ENCODE measurements at regions not wholly inside any gene's neighbourhood (a gene's known extent, or its start where the extent isn't known, plus 50 kb on each side); places are given as distances from the start of the nearest gene placed in this dataset.

- TF ChIP-seq, protein P1, sequence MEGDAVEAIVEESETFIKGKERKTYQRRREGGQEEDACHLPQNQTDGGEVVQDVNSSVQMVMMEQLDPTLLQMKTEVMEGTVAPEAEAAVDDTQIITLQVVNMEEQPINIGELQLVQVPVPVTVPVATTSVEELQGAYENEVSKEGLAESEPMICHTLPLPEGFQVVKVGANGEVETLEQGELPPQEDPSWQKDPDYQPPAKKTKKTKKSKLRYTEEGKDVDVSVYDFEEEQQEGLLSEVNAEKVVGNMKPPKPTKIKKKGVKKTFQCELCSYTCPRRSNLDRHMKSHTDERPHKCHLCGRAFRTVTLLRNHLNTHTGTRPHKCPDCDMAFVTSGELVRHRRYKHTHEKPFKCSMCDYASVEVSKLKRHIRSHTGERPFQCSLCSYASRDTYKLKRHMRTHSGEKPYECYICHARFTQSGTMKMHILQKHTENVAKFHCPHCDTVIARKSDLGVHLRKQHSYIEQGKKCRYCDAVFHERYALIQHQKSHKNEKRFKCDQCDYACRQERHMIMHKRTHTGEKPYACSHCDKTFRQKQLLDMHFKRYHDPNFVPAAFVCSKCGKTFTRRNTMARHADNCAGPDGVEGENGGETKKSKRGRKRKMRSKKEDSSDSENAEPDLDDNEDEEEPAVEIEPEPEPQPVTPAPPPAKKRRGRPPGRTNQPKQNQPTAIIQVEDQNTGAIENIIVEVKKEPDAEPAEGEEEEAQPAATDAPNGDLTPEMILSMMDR (conservative IDR thresholded peaks at IDR 0.05) = no peak
- Histone ChIP-seq H3K4me3 (ENCODE audit: low read length) (no peak overlapping the region), H3K9me3 (ENCODE audit: control insufficient read depth, low read length) (peaks cover 8% of the 10 kb centered on the region), H3K36me3 (ENCODE audit: control insufficient read depth, insufficient read depth, low read length) (no peaks in the 10 kb centered on the region), H3K27ac (ENCODE audit: low read depth, low read length) (no peak overlapping the region), H3K9ac (ENCODE audit: extremely low read depth, low read length, poor library complexity, severe bottlenecking) (no peak overlapping the region), H3K27me3 (ENCODE audit: control insufficient read depth, insufficient read depth, low read length, poor library complexity, severe bottlenecking) (no peaks in the 10 kb centered on the region), H3K4me1 (ENCODE audit: control insufficient read depth, insufficient read depth, low read length) (no peaks in the 10 kb centered on the region)
- WGBS, 2 experiments (ENCODE audit: insufficient coverage in 1 of 2, insufficient read length in 1 of 2) = 89% methylated on average over 1 of the region's 1 CpG; no CpG with 5 or more reads in 1 of the 2 experiments
- DNase-seq = no peak
- H3K36me3 Mint-ChIP-seq (ENCODE audit: low read depth) = no peaks in the 10 kb centered on the region
- no peak overlapping the region for H3K4me3 Mint-ChIP-seq
- H3K9me3 Mint-ChIP-seq = peaks cover 4% of the 10 kb centered on the region
- H3K27ac Mint-ChIP-seq = no peak overlapping the region
- H3K27me3 Mint-ChIP-seq (ENCODE audit: insufficient read depth) = no peaks in the 10 kb centered on the region
- peaks cover 19% of the 10 kb centered on the region for H3K4me1 Mint-ChIP-seq
Measured at GRCh38 chr12:82090165-82090564, 268.0 kb downstream of the CCDC59 start.

DNA sequence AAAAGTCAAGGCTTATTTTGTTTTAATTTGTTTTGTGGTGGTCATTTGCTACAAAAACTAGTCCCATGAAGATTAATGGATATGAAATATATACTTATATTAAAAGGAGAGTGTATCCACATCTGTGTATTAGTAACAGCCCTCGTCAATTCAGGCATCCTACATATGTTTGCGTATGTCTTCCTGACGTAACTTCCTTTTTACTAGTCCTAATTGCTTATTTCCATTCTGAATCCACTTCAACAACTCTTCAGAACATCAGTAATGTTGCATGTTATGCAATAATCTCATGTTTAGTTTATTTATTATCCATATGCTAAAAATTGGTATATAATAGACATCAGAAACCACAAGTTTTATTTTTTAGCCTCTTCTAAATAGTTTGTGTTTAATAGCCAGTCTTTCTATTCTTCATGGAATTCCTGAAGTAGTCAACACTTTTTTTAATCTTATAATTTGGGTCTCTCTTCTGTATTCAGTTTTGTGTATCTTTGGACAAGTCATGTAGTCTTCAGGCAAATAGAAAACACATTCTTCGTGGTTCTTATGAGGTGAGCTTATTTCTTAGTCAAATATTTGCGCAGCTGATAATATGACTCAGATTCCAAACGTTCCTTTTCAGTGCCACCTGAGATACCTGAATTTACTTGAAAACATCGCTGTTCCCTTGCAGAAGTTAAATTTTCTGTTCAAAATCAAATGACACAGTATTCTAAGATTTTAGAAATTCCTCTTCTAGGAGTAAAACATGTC lies 268.6 kb downstream of the CCDC59 start:
- Histone ChIP-seq H3K4me1 (ENCODE audit: control insufficient read depth, insufficient read depth, low read length) (no peaks in the 10 kb centered on the region), H3K4me3 (ENCODE audit: low read length) (no peak overlapping the region), H3K9me3 (ENCODE audit: control insufficient read depth, low read length) (peaks cover 12% of the 10 kb centered on the region), H3K36me3 (ENCODE audit: control insufficient read depth, insufficient read depth, low read length) (no peaks in the 10 kb centered on the region), H3K27me3 (ENCODE audit: control insufficient read depth, insufficient read depth, low read length, poor library complexity, severe bottlenecking) (no peaks in the 10 kb centered on the region), H3K27ac (ENCODE audit: low read depth, low read length) (no peak overlapping the region), H3K9ac (ENCODE audit: extremely low read depth, low read length, poor library complexity, severe bottlenecking) (no peak overlapping the region)
- TF ChIP-seq, protein P1 (conservative IDR thresholded peaks at IDR 0.05) = no peak
- Mint-ChIP-seq H3K4me1 (peaks cover 19% of the 10 kb centered on the region), H3K27ac (no peak overlapping the region), H3K36me3 (ENCODE audit: low read depth) (no peaks in the 10 kb centered on the region), H3K27me3 (ENCODE audit: insufficient read depth) (no peaks in the 10 kb centered on the region), H3K9me3 (peaks cover 4% of the 10 kb centered on the region), H3K4me3 (no peak overlapping the region)
- WGBS, 2 experiments (ENCODE audit: insufficient coverage in 1 of 2, insufficient read length in 1 of 2) = 87 to 98% methylated on average over 7 of the region's 7 CpGs
- no peak for DNase-seq

- 93 to 100% methylated on average over 2 to 3 of the region's 3 CpGs for WGBS, 2 experiments (ENCODE audit: insufficient coverage in 1 of 2, insufficient read length in 1 of 2)
- Mint-ChIP-seq H3K36me3 (ENCODE audit: low read depth) (no peaks in the 10 kb centered on the region), H3K9me3 (peaks cover under 1% of the 10 kb centered on the region), H3K4me1 (peaks cover 7% of the 10 kb centered on the region), H3K27ac (no peak overlapping the region), H3K27me3 (ENCODE audit: insufficient read depth) (no peaks in the 10 kb centered on the region), H3K4me3 (no peak overlapping the region)
- no peak overlapping the region for H3K27ac ChIP-seq (ENCODE audit: low read depth, low read length)
- TF ChIP-seq, protein P1 (conservative IDR thresholded peaks at IDR 0.05) = no peak
- DNase-seq = no peak
- no peak overlapping the region for H3K9ac ChIP-seq (ENCODE audit: extremely low read depth, low read length, poor library complexity, severe bottlenecking)
- H3K9me3 ChIP-seq (ENCODE audit: control insufficient read depth, low read length) = peaks cover 6% of the 10 kb centered on the region
- no peak overlapping the region for H3K4me3 ChIP-seq (ENCODE audit: low read length)
- H3K27me3 ChIP-seq (ENCODE audit: control insufficient read depth, insufficient read depth, low read length, poor library complexity, severe bottlenecking) = no peaks in the 10 kb centered on the region
- H3K36me3 ChIP-seq (ENCODE audit: control insufficient read depth, insufficient read depth, low read length) = no peaks in the 10 kb centered on the region
- no peaks in the 10 kb centered on the region for H3K4me1 ChIP-seq (ENCODE audit: control insufficient read depth, insufficient read depth, low read length)
Measured at GRCh38 chr12:82082501-82082900, 275.7 kb downstream of the CCDC59 start.
